ENCODE measurements at regions not wholly inside any gene's neighbourhood (a gene's known extent, or its start where the extent isn't known, plus 50 kb on each side); places are given as distances from the start of the nearest gene placed in this dataset.

DNA sequence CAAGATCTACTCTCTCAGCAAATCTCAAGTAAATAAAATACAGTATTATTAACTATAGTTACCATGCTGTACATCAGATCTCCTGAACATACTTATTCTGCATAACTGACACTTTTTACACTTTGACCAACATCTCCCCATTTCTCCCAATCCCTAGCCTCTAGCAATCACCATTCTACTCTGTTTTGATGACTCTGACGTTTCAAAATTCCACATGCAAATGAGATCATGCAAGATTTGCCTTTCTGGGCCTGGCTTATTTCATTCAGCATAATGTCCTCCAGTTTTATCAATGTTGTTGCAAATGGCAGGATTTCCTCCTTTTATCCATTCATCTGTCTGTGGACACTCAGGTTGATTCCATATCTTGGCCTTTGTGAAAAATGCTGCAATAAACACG is 266.3 kb downstream of the RFPL4B start:
- no peak for DNase-seq (ENCODE audit: low spot score)
- no peak for ATAC-seq
- intact Hi-C loops (cut with DNase I): no loop called here

DNA sequence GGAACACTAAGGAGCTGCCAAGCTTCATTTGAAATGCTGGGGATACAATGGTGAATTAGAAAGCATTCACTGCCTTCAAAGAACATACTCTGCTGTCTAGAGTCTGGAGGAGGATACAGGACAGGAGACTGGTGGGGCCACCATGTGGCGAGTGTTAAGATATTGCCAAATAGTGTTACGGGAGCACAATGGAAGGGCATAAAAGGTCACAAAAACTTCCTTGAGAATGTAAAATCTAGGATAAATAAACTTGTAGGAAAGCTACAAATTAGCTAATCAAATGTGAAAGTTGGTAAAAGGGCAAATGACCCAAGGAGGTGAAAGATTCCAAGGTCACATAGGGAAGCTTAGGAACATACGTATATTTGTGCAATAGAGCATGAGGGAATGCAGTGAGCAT is 271.7 kb downstream of the RFPL4B start:
- intact Hi-C loops (cut with DNase I): no loop called here
- DNase-seq (ENCODE audit: low spot score) (no peak), ATAC-seq (peak; percentile 51)

DNA sequence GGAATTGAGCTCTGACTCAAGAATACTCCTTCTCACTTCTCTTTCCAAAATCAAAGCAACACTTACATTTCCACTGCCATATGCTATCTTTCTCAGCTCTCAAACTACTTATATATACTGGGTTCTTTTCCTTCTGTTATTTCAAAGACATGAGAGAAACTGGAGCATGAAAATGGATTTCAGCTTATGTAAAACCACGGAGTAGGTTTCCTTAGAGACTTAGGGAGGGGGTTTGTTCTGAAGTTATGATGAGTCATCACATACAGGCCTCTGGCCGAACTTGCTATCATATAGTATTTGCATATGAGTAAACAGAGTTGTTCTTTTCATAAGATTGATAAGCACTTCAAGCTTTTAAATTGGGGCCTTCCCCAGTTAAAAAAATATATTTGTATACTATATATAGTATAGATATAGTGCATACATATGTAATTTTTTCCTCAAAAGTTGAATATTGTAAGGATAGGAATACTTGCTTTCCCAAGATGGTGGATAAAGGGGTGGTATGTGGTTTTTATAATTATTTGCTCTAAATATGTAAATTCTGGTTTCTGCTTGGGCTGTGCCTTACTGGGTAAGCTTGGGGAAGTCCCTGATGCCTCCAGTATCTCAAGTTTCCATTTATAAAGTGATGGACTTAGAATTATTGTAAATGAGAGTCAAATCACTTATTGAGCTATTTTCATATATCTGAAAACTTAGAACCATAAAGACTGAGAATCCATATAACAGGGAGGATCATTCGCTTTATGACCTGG is 273.9 kb downstream of the RFPL4B start:
- intact Hi-C loops (cut with DNase I): no loop called here
- ATAC-seq: no peak
- DNase-seq (ENCODE audit: low spot score): no peak

DNA sequence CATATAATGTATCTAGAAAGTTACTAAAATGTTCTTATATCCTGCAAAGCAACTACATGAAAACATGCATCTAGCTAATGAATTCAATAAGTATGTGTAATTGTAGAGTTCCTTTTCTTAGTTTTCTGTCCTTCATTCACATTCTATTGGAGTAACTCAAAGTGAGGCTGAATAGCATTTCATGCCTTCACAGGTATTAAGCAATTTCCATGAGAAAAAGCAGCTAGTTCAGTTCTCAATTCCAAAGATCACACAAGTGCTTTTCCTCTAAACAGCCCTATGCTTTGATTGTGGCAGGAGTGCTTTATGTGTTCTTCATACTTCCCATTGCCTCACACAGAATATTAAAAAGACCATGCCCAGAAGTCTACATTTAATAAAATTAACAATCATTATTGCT is 274.9 kb downstream of the RFPL4B start:
- DNase-seq (ENCODE audit: low spot score): no peak
- no peak for ATAC-seq
- intact Hi-C loops (cut with DNase I): no loop called here

DNA sequence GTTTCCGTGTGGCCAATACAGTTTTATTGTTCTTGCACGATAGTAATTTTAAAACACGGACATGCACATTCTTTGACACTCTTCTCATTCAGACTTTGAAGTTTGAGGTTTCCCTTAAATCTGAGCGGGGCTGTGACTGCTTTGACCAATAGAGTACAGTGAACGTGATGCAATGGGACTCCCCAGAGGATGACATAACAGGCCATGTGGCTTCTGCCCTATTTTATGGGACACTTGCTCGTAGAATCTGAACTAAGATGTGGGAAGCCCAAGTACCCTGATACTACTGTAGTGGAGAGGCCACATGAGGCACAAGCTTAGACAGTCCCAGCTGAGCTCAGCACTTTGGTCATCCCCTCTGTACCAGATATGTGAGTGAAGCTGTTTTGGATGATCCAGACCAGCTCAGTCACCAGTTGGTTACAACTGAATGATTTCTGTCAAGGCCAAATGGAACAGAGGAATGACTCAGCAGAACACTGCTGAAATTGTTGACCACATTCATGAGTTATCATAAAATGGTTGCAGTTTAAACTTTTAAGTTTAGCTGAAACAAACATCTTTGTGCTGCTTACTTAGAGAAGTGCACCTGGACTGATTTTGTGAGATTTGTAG is 279.4 kb downstream of the RFPL4B start:
- ATAC-seq: peak; percentile 26
- DNase-seq (ENCODE audit: low spot score): no peak
- intact Hi-C loops (cut with DNase I): no loop called here

DNA sequence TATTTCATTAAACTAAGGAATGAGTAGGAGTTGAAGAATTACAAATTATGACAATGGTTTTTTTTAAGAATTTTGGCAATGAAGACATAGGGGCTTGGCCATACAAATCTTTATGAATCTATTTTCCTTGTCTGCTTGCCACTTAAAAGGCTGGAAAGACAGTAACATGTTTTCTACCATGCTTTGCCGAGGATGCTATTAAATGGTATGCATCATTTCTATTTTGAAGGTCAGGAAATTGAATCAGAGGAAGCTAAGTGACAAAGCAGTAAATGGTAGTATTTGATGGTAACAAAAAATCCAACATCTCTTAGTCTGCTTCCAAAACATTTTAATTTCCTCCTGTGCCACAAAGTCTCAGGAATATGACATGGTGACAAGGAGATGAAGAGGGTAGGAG is 287.2 kb downstream of the RFPL4B start:
- intact Hi-C loops (cut with DNase I): no loop called here
- ATAC-seq (no peak), DNase-seq (ENCODE audit: low spot score) (no peak)

DNA sequence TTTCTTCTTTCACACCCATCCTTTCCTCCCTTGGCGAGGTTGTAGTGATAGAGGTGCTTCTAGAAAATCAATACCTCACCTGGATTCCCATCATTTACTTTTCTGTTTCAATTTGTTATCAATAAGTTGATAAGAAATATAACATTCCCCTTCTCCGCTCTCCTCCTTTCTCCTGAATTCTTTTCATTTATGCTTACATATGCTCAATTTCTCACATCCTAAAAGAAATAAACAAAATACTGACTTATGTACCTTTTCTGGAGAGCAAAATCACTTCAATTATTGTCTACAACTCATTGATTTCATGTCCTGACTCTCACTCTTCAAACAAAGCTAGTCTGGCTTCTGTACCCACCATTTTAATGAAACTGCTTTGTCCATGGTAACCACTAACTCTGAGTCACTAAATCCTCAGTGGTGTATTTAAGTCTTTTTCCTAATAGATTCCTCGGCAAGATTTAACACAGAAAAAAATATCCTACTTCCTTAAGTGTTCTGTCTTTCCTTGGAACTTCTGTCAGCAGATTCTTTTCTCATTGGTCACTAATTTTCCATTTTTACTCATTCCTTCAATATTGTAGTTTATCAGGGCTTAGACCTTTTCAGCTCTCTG is 289.6 kb downstream of the RFPL4B start:
- intact Hi-C loops (cut with DNase I): no loop called here
- ATAC-seq (peak; percentile 56), DNase-seq (ENCODE audit: low spot score) (no peak)

DNA sequence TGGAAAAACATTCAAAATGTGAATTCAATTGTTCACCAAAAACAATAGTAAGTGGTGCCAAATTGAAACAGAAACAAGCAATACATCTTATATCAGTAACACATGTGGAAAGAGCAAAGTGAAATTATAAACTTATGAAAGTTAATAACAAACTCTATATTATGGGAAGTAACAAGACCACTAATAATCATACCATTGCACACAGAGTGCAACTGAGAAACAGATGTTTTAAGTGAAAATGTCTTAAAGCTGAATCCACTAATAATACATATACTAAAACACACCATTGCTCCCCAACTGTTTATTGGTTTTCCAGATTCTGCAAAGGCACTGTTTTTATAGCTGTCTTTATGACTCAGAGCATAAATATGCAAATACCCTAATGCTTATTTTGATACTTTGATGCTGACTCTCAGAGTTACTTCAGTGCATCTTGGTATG is 292.3 kb downstream of the RFPL4B start:
- no peak for ATAC-seq
- intact Hi-C loops (cut with DNase I): no loop called here

DNA sequence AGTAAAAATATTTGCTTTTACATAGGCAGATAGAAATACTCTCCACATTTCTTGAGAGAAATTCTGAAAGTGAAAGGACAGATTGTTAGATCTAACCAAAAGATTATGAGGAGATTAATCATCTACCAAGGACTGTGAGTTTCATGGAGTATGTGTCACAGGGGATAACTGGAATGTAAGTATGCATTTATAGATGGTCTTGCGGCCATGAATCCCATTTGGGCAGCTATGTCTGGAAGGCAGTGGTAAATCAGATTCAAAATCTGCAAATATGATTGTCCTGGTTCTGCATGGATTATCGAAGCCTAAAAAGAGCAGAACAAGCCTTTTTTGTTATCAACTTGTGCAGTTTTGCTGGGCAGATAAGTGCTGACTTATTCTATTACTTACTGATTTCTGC is 293.8 kb downstream of the RFPL4B start:
- intact Hi-C loops (cut with DNase I): no loop called here
- no peak for DNase-seq (ENCODE audit: low spot score)
- no peak for ATAC-seq

More for the DNA sequence above, 292.3 kb downstream of the RFPL4B start:
- DNase-seq (ENCODE audit: low spot score): no peak

DNA sequence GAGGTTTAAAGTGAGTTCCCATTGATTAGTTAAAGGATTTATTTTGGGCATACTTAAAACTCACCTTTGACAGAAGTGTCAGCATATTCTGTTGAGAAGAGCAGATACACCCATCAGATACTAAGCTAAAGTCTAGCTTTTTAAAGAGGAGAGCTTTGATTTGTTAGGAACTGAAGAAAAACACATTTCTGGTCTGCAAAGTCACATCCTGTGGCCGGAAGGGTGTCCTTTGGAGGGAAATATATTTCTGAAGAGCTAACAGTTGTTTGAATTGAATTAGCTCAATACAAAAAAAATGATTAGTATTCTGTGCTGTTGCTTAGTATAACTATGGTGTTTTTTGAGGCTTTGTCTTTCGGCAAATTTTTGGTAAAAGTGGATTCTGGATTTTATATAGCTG is 302.7 kb downstream of the RFPL4B start:
- ATAC-seq: no peak
- intact Hi-C loops (cut with DNase I): no loop called here
- no peak for DNase-seq (ENCODE audit: low spot score)

DNA sequence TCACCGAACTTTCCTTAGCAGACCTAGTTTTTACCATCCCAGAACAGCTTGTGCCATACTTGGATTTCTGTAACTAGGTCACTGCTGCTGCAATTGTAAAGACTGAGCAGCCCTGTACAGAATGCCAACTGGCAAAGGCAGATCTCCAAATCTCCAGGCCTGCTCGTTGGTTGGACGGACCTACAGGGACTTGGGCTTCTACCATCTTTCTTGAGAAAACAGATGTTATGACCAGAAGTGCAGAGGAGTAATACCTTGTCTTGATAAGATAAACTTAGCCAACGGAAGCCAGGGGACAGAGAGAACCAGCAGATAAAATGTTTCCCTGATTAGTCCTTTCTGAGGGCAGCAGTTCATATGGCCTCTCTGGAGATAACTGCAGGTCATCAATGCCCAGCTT is 304.1 kb downstream of the RFPL4B start:
- ATAC-seq (no peak), DNase-seq (ENCODE audit: low spot score) (no peak)
- intact Hi-C loops (cut with DNase I): no loop called here

DNA sequence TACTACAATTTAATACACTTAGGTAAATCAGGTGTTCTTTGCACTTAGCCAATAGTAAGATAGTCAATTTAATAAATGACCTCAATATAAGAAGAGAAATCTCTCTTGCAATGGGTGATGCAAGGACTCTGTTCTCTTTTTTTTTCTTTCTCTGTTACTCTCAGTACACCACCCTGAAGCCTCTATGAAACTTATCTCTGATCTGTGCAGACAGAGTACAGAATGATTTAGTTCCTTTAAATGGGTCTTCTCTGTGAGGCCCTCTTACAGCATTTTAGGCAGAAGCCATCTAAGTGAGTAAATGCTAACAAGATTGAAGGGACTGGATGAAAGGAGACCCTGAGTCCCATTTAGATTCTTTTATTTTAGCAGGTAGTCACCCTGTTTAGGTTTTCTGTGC is 312.8 kb downstream of the RFPL4B start:
- ATAC-seq (no peak), DNase-seq (ENCODE audit: low spot score) (no peak)
- intact Hi-C loops (cut with DNase I): no loop called here

DNA sequence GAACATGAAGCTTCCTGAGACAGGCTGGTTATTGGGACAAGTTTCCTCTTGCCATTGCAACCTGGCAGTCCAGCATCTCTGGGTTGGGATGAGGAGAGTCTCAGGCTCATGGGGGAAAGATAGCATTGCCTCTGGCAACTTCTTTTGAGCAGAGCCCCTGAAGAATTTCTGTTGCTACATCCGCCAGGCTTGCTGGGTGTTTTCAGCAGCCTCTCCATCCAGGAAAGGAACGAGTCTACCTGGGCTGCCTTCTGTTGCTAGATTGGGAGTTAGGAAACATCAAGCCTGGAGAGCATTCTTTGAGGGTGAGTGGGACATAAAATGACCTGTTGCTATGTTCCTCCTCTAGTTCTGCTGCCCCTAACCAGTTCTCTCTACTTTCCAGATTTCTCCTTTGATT is 313.5 kb downstream of the RFPL4B start:
- ATAC-seq: no peak
- no peak for DNase-seq (ENCODE audit: low spot score)
- intact Hi-C loops (cut with DNase I): no loop called here

DNA sequence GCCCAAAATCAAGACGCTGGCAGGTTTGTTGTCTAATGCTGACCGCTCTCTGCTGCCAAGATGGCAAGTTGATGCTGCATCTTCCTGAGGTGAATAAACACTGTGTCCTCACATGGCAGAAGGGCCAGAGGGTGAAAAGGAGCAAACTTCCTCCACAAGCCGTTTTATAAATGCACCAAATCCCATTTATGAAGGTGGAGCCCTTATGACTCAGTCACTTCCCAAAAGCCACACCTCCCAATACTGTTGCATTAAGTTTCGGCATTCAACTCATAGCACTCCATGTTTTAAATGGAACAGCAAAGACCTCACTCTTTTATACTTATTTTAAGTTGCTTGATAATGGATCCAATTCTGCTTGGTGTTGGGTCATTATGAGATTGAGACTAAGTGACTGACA is 316.6 kb downstream of the RFPL4B start:
- ATAC-seq: no peak
- no peak for DNase-seq (ENCODE audit: low spot score)
- intact Hi-C loops (cut with DNase I): no loop called here

DNA sequence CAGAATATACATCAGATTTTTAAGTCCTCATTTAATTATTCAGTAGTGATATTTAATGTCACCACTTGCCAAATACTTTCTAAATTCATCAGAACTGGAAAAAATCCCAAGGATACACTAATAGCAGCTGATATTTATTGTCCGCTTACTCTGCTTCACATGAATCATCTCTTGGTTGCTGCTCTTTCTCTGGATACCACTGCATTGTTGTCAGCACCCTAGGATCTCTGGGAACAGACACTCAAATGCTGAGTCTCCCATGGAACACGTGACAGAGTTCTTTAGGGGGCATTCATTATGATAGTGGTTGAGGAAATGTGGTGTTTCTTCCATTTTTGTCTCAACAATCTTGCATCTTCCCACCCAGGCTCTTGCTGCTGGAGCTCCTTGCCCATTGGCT is 318.0 kb downstream of the RFPL4B start:
- DNase-seq (ENCODE audit: low spot score): no peak
- ATAC-seq: no peak
- intact Hi-C loops (cut with DNase I): no loop called here

DNA sequence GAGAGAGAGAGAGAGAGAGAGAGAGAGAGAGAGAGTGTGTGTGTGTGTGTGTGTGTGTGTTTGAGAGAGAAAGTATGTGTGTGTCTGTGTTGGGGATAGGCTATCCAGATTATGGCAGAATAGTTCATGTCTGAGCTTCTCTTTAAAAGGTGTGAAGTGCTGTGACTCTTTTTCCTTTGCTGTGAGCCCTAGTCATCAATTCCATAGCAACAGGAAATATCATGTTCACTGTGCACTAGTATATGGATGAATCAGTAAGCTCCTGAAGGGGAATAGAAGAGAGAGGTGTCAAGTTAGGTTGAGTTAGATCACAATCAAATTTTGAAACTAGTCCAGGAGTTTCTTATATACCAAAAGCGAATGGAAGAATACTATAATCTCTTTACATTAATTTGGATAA is 318.7 kb downstream of the RFPL4B start:
- no peak for ATAC-seq
- DNase-seq (ENCODE audit: low spot score): no peak
- intact Hi-C loops (cut with DNase I): no loop called here

DNA sequence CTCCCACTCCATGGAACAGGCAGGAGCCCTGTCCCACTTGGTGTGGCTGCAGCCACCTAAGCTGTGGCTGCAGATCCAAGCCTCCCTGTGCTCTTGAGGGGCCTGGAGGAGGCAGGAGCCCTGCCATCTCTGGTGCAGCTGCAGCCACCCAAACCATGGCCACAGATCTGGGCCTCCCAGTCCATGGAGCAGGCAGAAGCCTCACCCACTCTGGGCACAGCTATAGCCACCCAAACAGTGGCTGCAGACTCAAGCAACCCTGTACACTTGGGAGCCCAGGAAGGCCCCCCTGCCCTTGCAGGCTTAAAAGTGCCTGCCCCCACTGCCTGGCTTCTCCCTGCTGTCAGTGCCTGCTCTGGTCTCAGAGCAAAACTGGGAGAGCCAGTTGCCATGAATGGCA is 320.3 kb downstream of the RFPL4B start:
- intact Hi-C loops (cut with DNase I): no loop called here

DNA sequence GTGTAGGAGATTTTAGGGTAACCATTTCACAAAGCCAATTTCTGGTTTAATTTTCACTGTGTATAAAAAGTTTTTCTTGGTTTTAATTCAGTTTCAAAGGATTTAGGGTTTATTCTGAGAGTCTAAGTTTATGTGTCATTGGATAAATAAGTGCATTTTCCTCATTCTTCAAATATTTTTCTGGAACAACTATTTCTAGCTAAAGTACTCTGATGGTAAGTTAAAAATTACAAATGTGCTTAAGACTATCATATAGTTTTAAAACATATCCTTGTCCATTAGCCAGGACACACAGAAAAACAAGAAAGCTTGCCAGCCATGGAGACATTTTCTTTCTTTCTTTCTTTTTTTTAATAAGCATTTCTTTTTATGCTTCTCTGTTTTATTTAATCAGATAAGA is 333.0 kb downstream of the RFPL4B start:
- DNase-seq (ENCODE audit: low spot score) (no peak), ATAC-seq (no peak)
- intact Hi-C loops (cut with DNase I): no loop called here

More for the DNA sequence above, 320.3 kb downstream of the RFPL4B start:
- ATAC-seq (no peak), DNase-seq (ENCODE audit: low spot score) (no peak)

DNA sequence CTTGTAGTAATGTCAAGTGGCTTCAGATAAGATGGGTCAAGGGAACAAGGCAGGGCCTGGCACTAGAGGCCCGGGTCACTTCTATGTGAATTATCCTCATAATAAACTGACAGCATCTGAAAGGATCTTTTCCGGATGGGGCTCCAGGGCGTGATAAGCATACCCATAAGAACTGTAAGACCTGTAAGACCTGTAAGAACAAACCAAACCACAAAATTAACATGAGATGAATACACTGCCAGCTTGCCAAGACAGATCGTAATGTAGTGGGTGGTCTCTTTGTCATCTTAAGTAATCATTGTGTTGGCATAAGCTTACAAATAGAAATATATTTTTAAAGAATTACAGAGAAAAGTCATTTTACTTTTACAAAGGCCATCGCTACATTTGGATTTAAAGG is 334.9 kb downstream of the RFPL4B start:
- DNase-seq (ENCODE audit: low spot score) (no peak), ATAC-seq (no peak)
- intact Hi-C loops (cut with DNase I): no loop called here

DNA sequence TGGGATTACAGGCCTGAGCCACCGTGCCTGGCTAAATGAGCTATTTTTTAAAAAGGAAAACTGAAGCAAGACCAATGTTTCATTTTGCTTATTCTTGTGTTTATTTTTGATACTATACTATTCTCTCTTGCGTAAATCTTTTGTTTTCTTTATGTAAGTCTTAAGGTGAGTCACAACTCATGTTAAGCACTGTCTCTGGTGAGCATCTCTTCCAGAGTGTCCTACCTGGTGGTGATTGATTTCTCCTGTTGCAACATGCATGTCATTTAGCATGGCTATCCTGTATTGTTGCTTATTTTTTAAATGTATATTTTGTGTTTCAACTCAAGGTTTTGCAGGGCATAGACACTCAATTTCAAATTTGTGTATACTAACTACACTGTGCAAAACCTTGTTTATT is 336.0 kb downstream of the RFPL4B start:
- intact Hi-C loops (cut with DNase I): no loop called here

DNA sequence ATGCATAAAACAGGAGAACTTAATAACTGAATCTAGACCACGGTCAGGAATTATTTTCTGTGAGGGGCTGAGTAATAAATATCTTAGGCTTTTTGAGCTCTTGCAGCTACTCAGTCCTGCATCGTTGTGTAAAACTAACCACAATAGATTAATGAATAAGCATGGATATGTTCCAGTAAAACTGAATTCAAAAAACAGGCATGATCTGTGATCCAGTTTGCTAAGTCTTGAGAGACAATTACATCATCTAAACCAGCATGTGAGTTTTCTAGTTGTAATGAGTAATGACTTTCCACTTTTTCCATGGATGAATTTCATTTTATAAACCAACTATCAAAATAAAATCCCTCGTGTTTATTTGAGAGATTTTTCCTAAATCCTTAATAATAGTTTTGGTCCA is 336.8 kb downstream of the RFPL4B start:
- DNase-seq (ENCODE audit: low spot score) (no peak), ATAC-seq (peak; percentile 75)
- intact Hi-C loops (cut with DNase I): no loop called here

More for the DNA sequence above, 336.0 kb downstream of the RFPL4B start:
- DNase-seq (ENCODE audit: low spot score) (no peak), ATAC-seq (no peak)
